Panc1 (cell line): ENCODE measurements at regions not wholly inside any gene's neighbourhood (a gene's known extent, or its start where the extent isn't known, plus 50 kb on each side); places are given as distances from the start of the nearest gene placed in this dataset.

Experiments used
- ATAC-seq: fragments of 200-7000 bp; cut with Tn5 transposase; 2 replicates; pipeline ENCODE4 v1.9.1; 2020; ENCODE audit warnings: mild to moderate bottlenecking, moderate library complexity
- BruUV-seq: library from RNA; stranded (reverse); fragments of 400-500 nt; replicated peaks from 2 replicates; lab custom pipeline; 2021; lab: Mats Ljungman, UMichigan
- CTCF ChIA-PET: fragments of 300-600 bp; sonication (Branson Sonifier 250); formaldehyde crosslinking; loops from one replicate; lab custom pipeline; 2022; ENCODE audit warnings: antibody characterized with exemption; lab: Charles Lee
- POLR2A ChIA-PET: fragments of 300-600 bp; sonication (Branson Sonifier 250); formaldehyde crosslinking; loops from one replicate; lab custom pipeline; 2022; ENCODE audit warnings: antibody characterized with exemption; lab: Charles Lee
- DNase-seq: peaks from one replicate; pipeline ENCODE4 v3.0.0-alpha.2; 2010; ENCODE audit warnings: low read depth, low spot score
- H3K27ac ChIP-seq: 2 replicates; pipeline ENCODE4 v1.5.1; 2011; ENCODE audit warnings: mild to moderate bottlenecking, low read length, inconsistent platforms
- H3K27me3 ChIP-seq: fragments of 200-500 bp; sonication (Bioruptor generic); 2 replicates; pipeline ENCODE4 v1.6.0; 2014; ENCODE audit warnings: low read length, inconsistent platforms; ENCODE audit not compliant: control insufficient read depth, insufficient read depth
- H3K36me3 ChIP-seq: fragments of 200-500 bp; sonication (Bioruptor generic); 2 replicates; pipeline ENCODE4 v1.5.1; 2014; ENCODE audit warnings: inconsistent platforms, mild to moderate bottlenecking, low read length, moderate library complexity; ENCODE audit not compliant: control insufficient read depth, insufficient read depth
- H3K4me1 ChIP-seq: 2 replicates; pipeline ENCODE4 v1.5.1; 2011; ENCODE audit warnings: inconsistent platforms, mild to moderate bottlenecking, low read length, moderate library complexity; ENCODE audit not compliant: control insufficient read depth, insufficient read depth
- H3K4me3 ChIP-seq, 2 experiments: 2 replicates each; pipeline ENCODE4 v1.5.1; 2011 to 2012; ENCODE audit warnings: low read depth in 2 of 2, low read length in 2 of 2, mild to moderate bottlenecking in 2 of 2, inconsistent platforms in 1 of 2, moderate library complexity in 1 of 2
- H3K9me3 ChIP-seq: fragments of 200-500 bp; sonication (Bioruptor generic); 2 replicates; pipeline ENCODE4 v1.5.1; 2014; ENCODE audit warnings: low read depth, mild to moderate bottlenecking, inconsistent platforms, low read length, moderate library complexity; ENCODE audit not compliant: control insufficient read depth, insufficient read depth
- CTCF ChIP-seq: fragments of 450-650 bp; IDR thresholded peaks from 2 replicates; pipeline ENCODE4 v1.5.1; 2017; ENCODE audit warnings: mild to moderate bottlenecking
- POLR2AphosphoS5 ChIP-seq: IDR thresholded peaks from 2 replicates; pipeline ENCODE4 v1.6.1; 2012; ENCODE audit warnings: mild to moderate bottlenecking, low read depth, low read length, moderate library complexity
- SIN3A ChIP-seq: IDR thresholded peaks from 2 replicates; pipeline ENCODE4 v1.6.1; 2012; ENCODE audit warnings: low read depth, mild to moderate bottlenecking, low read length, moderate library complexity, borderline replicate concordance; ENCODE audit not compliant: insufficient read depth
- TCF7L2 ChIP-seq: IDR thresholded peaks from 2 replicates; pipeline ENCODE4 v1.6.1; 2011; ENCODE audit warnings: mild to moderate bottlenecking, low read depth, low read length, inconsistent platforms
- in situ Hi-C: cut with HindIII; loops from 2 replicates; pipeline ENCODE4 v1.10.0; 2016; ENCODE audit warnings: low sequenced_read_pairs, low pct_unique_long_range_greater_than_20kb
- intact Hi-C: fragments of 100-400 bp; cut with micrococcal nuclease; formaldehyde crosslinking; loops from one replicate; pipeline ENCODE4 v1.10.0; 2022; ENCODE audit not compliant: unreplicated experiment
- TF ChIP-seq, protein P1 (sequence below), 2 experiments: IDR thresholded peaks; 2 replicates each; pipeline ENCODE4 v1.6.1; 2011 to 2012; ENCODE audit warnings: low read depth in 2 of 2, control low read depth in 1 of 2, low read length in 1 of 2, mild to moderate bottlenecking in 1 of 2, moderate library complexity in 1 of 2; ENCODE audit not compliant: insufficient read depth in 1 of 2

DNA sequence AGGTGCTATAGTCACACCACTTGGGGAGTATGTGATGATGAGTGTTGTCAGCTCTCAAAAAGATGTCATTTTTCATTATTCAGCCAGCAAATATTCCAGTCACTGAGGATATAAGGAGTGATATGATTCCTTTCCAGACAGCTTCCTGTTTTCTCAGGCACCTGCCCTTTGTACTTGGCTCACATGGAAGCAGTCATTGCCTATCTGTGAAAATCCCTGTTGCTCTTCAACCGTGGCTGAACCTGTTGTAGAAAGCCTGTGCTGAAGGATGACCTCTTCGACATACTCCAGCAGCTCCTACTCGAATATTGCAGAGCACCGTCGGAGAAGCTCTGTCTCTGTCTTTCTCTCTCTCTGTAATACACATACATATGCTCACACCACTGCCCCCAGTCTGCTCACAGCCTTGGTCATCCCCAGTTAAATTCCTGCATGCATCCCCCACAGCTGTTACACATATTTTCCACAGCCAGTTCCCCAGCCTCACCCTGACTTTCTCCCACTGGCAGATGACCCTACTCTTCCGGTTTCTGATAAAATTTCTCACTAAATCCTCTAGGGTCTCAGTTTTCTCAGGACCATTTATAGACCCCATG, 204.2 kb upstream of the ARGLU1 start:
- Histone ChIP-seq H3K4me3 (no peak overlapping the region), H3K27me3 (no peaks in the 10 kb centered on the region), H3K4me1 (no peaks in the 10 kb centered on the region), H3K27ac (no peak overlapping the region), H3K36me3 (no peaks in the 10 kb centered on the region), H3K9me3 (no peaks in the 10 kb centered on the region)
- TF ChIP-seq, protein P1, sequence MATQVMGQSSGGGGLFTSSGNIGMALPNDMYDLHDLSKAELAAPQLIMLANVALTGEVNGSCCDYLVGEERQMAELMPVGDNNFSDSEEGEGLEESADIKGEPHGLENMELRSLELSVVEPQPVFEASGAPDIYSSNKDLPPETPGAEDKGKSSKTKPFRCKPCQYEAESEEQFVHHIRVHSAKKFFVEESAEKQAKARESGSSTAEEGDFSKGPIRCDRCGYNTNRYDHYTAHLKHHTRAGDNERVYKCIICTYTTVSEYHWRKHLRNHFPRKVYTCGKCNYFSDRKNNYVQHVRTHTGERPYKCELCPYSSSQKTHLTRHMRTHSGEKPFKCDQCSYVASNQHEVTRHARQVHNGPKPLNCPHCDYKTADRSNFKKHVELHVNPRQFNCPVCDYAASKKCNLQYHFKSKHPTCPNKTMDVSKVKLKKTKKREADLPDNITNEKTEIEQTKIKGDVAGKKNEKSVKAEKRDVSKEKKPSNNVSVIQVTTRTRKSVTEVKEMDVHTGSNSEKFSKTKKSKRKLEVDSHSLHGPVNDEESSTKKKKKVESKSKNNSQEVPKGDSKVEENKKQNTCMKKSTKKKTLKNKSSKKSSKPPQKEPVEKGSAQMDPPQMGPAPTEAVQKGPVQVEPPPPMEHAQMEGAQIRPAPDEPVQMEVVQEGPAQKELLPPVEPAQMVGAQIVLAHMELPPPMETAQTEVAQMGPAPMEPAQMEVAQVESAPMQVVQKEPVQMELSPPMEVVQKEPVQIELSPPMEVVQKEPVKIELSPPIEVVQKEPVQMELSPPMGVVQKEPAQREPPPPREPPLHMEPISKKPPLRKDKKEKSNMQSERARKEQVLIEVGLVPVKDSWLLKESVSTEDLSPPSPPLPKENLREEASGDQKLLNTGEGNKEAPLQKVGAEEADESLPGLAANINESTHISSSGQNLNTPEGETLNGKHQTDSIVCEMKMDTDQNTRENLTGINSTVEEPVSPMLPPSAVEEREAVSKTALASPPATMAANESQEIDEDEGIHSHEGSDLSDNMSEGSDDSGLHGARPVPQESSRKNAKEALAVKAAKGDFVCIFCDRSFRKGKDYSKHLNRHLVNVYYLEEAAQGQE (IDR thresholded peaks at IDR 0.05; ENCODE audit: insufficient read depth in 1 of 2, low read depth in 2 of 2, low read length in 1 of 2): no peak
- TF ChIP-seq POLR2AphosphoS5 (no peak), SIN3A (no peak), TCF7L2 (no peak), CTCF (no peak)
- CTCF ChIA-PET: no interaction called here
- POLR2A ChIA-PET: no interaction called here
- in situ Hi-C loops (no loop called here), intact Hi-C loops (no loop called here)
- DNase-seq: no peak
- ATAC-seq: no peak
- no TSS peak for BruUV-seq

DNA sequence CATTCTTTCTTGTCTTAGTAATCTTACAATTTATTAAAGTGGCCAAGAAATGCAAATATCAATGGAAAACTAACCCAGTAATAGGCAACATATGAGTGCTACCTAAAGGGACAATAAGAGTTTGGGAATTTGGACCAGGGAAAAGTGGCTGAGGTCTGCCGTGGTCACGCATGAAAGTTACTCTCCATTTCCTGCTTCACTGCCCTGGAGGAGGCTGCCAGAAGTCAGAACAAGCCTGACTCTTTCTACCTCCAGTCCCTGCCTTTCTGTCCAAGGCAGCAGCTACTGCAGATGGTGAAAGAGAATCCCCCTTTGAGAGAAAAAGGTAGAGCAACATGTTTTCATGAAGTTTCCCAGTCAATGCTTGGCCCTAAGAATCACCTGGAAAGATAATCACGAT, 201.1 kb upstream of the ARGLU1 start:
- Histone ChIP-seq H3K9me3 (no peaks in the 10 kb centered on the region), H3K4me3 (no peak overlapping the region), H3K36me3 (no peaks in the 10 kb centered on the region), H3K27ac (no peak overlapping the region), H3K27me3 (no peaks in the 10 kb centered on the region), H3K4me1 (no peaks in the 10 kb centered on the region)
- intact Hi-C loops (no loop called here), in situ Hi-C loops (no loop called here)
- ATAC-seq (no peak), DNase-seq (no peak)
- no peak for TF ChIP-seq CTCF
- TF ChIP-seq, protein P1 (IDR thresholded peaks at IDR 0.05; ENCODE audit: insufficient read depth in 1 of 2, low read depth in 2 of 2, low read length in 1 of 2): no peak
- TF ChIP-seq SIN3A: no peak
- no peak for TF ChIP-seq TCF7L2
- TF ChIP-seq POLR2AphosphoS5: no peak
- CTCF ChIA-PET: no interaction called here
- POLR2A ChIA-PET: no interaction called here
- no TSS peak for BruUV-seq
